Nephron (organoid): ENCODE measurements at regions not wholly inside any gene's neighbourhood (a gene's known extent, or its start where the extent isn't known, plus 50 kb on each side); places are given as distances from the start of the nearest gene placed in this dataset.

Source experiments
- H3K27ac Mint-ChIP-seq, 3 experiments: 2 replicates each; pipeline ENCODE4 v1.8.0; 2020; ENCODE audit warnings: mixed read lengths in 3 of 3, mild to moderate bottlenecking in 2 of 3, moderate library complexity in 1 of 3
- H3K27me3 Mint-ChIP-seq: 2 replicates; pipeline ENCODE4 v1.8.0; 2021; ENCODE audit warnings: low read depth, mild to moderate bottlenecking, moderate library complexity, mixed read lengths
- H3K36me3 Mint-ChIP-seq: 2 replicates; pipeline ENCODE4 v1.8.0; 2020; ENCODE audit warnings: low read depth, mixed read lengths
- H3K4me1 Mint-ChIP-seq: 2 replicates; pipeline ENCODE4 v1.8.0; 2020; ENCODE audit warnings: mixed read lengths
- H3K4me3 Mint-ChIP-seq, 3 experiments: 2 replicates each; pipeline ENCODE4 v1.8.0; 2020; ENCODE audit warnings: mild to moderate bottlenecking in 3 of 3, mixed read lengths in 3 of 3, moderate library complexity in 2 of 3
- H3K9me3 Mint-ChIP-seq: 2 replicates; pipeline ENCODE4 v1.8.0; 2020; ENCODE audit warnings: mixed read lengths
- TF ChIP-seq, protein P1 (sequence below), 3 experiments: fragments of 200-600 bp; sonication (generic); IDR thresholded peaks; one replicate each; pipeline ENCODE4 v1.5.0; 2021; ENCODE audit warnings: antibody characterized with exemption in 3 of 3; ENCODE audit not compliant: unreplicated experiment in 3 of 3

DNA sequence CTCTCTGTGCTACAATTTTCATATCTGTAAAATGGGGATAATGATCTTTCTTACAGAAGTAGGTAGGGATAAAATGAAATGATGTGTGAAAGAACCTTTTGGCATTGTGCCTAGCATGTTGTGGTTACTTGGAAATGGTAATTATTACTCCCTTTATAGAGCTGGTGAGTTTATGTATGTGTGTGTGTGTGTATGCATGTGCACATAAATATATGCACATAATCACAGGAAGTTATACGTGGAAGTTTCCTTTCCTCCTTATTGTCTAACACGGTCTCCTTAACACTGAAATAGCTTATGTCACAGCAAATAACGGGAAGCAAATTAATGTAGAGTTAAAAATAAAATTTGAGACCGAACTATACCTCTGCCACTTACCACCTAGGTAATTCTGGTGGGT lies 163.7 kb upstream of the ZBED5 start:
- Mint-ChIP-seq H3K9me3 (no peaks in the 10 kb centered on the region), H3K4me3 (no peak overlapping the region), H3K27me3 (no peaks in the 10 kb centered on the region), H3K27ac (no peak overlapping the region), H3K4me1 (no peaks in the 10 kb centered on the region), H3K36me3 (no peaks in the 10 kb centered on the region)
- TF ChIP-seq, protein P1, sequence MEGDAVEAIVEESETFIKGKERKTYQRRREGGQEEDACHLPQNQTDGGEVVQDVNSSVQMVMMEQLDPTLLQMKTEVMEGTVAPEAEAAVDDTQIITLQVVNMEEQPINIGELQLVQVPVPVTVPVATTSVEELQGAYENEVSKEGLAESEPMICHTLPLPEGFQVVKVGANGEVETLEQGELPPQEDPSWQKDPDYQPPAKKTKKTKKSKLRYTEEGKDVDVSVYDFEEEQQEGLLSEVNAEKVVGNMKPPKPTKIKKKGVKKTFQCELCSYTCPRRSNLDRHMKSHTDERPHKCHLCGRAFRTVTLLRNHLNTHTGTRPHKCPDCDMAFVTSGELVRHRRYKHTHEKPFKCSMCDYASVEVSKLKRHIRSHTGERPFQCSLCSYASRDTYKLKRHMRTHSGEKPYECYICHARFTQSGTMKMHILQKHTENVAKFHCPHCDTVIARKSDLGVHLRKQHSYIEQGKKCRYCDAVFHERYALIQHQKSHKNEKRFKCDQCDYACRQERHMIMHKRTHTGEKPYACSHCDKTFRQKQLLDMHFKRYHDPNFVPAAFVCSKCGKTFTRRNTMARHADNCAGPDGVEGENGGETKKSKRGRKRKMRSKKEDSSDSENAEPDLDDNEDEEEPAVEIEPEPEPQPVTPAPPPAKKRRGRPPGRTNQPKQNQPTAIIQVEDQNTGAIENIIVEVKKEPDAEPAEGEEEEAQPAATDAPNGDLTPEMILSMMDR (IDR thresholded peaks at IDR 0.05; ENCODE audit: unreplicated experiment in 3 of 3), result no peak

DNA sequence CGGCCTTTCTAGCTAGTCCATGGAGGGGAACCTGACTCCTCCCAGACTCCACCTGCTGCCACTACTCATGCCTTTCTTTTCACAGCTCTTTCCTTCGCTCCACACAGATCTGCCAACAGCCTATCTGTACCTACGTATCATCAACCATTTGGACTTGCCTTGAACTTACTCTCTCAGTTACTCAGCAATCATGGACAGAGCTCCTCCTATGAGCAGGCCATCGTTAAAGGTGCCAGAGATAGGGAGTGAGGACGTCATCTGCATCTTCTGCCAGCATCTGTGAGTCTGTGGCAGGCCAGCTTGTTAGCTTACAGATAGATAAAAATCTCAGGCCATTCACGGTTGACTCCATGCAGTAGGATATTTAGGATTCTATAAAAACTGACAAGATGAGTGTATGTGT lies 162.9 kb upstream of the ZBED5 start:
- no peak overlapping the region for H3K4me3 Mint-ChIP-seq
- H3K27me3 Mint-ChIP-seq, result no peaks in the 10 kb centered on the region
- no peaks in the 10 kb centered on the region for H3K36me3 Mint-ChIP-seq
- TF ChIP-seq, protein P1 (IDR thresholded peaks at IDR 0.05; ENCODE audit: unreplicated experiment in 3 of 3), result no peak
- no peaks in the 10 kb centered on the region for H3K9me3 Mint-ChIP-seq
- no peaks in the 10 kb centered on the region for H3K4me1 Mint-ChIP-seq
- H3K27ac Mint-ChIP-seq, result no peak overlapping the region

DNA sequence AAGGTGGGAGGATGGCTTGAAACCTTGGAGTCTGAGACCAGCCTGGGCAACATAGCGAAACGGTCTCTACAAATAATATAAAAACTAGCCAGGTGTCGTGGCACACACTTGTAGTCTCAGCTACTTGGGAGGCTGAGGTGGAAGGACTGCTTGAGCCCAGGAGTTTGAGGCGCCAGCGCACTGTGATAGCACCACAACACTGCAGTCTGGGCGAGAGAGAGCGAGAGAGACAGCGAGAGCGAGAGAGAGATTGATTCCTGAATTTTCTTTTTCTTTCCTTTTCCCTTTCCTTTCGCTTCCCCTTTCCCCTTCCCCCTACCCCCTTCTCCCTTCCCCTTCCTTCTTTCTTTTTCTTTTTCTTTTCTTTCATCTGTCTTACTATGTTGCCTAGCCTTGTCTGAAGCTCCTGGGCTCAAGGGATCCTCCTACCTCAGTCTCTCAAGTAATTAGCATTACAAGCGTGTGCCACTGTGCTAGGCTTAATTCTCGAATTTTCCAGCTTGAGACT lies 162.4 kb upstream of the ZBED5 start:
- Mint-ChIP-seq H3K9me3 (no peaks in the 10 kb centered on the region), H3K4me1 (no peaks in the 10 kb centered on the region), H3K27ac (no peak overlapping the region), H3K27me3 (no peaks in the 10 kb centered on the region), H3K36me3 (no peaks in the 10 kb centered on the region), H3K4me3 (no peak overlapping the region)
- TF ChIP-seq, protein P1 (IDR thresholded peaks at IDR 0.05; ENCODE audit: unreplicated experiment in 3 of 3), result no peak

DNA sequence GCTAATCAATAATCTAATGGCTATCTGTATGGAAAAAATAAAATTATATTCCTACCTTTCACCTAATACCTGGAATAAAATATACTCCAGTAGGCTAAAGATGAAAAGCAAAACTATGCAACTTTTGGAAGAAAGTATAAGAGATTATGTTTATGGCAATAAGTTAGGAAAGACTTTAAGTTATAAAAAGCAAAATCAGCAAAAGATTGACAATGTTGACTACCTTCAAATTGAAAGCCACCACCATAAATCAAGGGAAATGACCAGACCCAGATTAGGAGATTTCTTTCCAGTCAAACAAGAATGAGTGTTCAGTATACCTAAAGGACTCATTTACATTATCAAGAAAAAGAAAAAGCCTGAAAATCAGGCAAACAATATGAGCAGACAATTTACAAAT lies 159.1 kb upstream of the ZBED5 start:
- Mint-ChIP-seq H3K4me1 (no peaks in the 10 kb centered on the region), H3K27me3 (no peaks in the 10 kb centered on the region), H3K4me3 (no peak overlapping the region), H3K9me3 (peaks cover 6% of the 10 kb centered on the region), H3K36me3 (no peaks in the 10 kb centered on the region), H3K27ac (no peak overlapping the region)
- TF ChIP-seq, protein P1 (IDR thresholded peaks at IDR 0.05; ENCODE audit: unreplicated experiment in 3 of 3), result no peak

DNA sequence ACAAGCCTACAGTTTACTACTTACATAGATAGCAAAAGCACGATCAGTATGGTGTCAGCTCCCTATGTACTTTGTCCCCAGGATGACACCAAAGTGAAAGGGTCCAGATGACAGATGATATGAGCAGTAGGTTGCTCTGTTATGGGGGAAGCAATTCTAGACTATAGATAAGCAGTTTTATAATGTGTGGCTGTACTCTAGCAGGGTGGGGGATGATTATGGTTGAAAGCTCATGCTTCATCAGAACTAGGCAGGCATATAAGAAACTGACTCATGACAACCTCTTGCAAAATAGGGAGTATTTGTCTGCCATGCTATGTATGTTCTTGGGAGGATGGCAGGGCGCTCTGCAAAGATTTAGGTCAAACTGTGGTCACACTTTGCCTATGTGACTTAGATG lies 158.2 kb upstream of the ZBED5 start:
- Mint-ChIP-seq H3K36me3 (no peaks in the 10 kb centered on the region), H3K4me3 (no peak overlapping the region), H3K4me1 (no peaks in the 10 kb centered on the region), H3K9me3 (peaks cover 6% of the 10 kb centered on the region), H3K27ac (no peak overlapping the region), H3K27me3 (peaks cover 2% of the 10 kb centered on the region)
- TF ChIP-seq, protein P1 (IDR thresholded peaks at IDR 0.05; ENCODE audit: unreplicated experiment in 3 of 3), result no peak

DNA sequence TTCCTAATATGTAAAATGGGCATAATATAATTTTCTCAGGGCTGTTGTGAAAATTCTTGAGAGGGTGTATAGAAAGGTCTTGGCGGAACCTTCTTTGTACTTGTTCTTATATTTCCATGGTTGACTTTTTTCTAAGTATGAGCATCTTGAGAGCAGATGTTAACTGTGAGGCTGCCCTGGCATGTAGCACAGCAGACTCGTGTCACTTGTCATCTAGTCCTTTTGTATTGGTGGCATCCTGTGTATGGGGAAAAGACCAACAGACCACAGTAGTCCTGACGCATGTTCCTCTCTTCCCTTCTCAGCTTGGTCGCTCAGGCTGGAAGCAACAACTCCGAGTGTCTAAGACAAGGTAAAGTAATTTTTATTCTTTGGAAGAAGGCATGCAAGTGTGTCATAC lies 153.8 kb upstream of the ZBED5 start:
- H3K27me3 Mint-ChIP-seq, result peaks cover 23% of the 10 kb centered on the region
- no peak overlapping the region for H3K4me3 Mint-ChIP-seq
- no peaks in the 10 kb centered on the region for H3K36me3 Mint-ChIP-seq
- H3K9me3 Mint-ChIP-seq, result peaks cover 6% of the 10 kb centered on the region
- TF ChIP-seq, protein P1 (IDR thresholded peaks at IDR 0.05; ENCODE audit: unreplicated experiment in 3 of 3), result no peak
- H3K27ac Mint-ChIP-seq, result no peak overlapping the region
- no peaks in the 10 kb centered on the region for H3K4me1 Mint-ChIP-seq
